ENCODE measurements at regions not wholly inside any gene's neighbourhood (a gene's known extent, or its start where the extent isn't known, plus 50 kb on each side); places are given as distances from the start of the nearest gene placed in this dataset.

GRCh38 chrX:69268611-69269010 is 103.4 kb upstream of the PJA1 start:
- H3K27me3 ChIP-seq (ENCODE audit: control insufficient read depth, low read length): no peaks in the 10 kb centered on the region
- TF ChIP-seq EZH2phosphoT487 (IDR thresholded peaks at IDR 0.05; ENCODE audit: borderline replicate concordance, low read length): no peak
- TF ChIP-seq CTCF (IDR thresholded peaks at IDR 0.05; ENCODE audit: low read depth, low read length, poor library complexity, severe bottlenecking): no peak

GRCh38 chrX:69264158-69264581 is 98.9 kb upstream of the PJA1 start:
- Histone ChIP-seq H3K27me3 (ENCODE audit: control insufficient read depth, low read length) (no peaks in the 10 kb centered on the region), H3K79me2 (ENCODE audit: control insufficient read depth, low read length) (no peaks in the 10 kb centered on the region), H3K27ac (ENCODE audit: low read depth, low read length) (no peak overlapping the region), H3K36me3 (ENCODE audit: control insufficient read depth, low read length) (no peaks in the 10 kb centered on the region), H3K4me1 (ENCODE audit: control insufficient read depth, low read length) (no peaks in the 10 kb centered on the region), H3K9me2 (replicated peaks; ENCODE audit: control insufficient read depth, low read length) (no peaks in the 10 kb centered on the region), H3F3A (ENCODE audit: control insufficient read depth, insufficient read depth) (no peaks in the 10 kb centered on the region), H3K4me3 (ENCODE audit: low read length) (no peak overlapping the region), H4K20me1 (ENCODE audit: control insufficient read depth, insufficient read depth, low read depth, low read length) (no peaks in the 10 kb centered on the region), H3K9me3 (ENCODE audit: control insufficient read depth, insufficient read depth, low read length) (no peaks in the 10 kb centered on the region), H3K4me2 (ENCODE audit: low read length) (no peak overlapping the region)
- TF ChIP-seq CTCF (IDR thresholded peaks at IDR 0.05; ENCODE audit: low read depth, low read length, poor library complexity, severe bottlenecking): no peak
- no peak for TF ChIP-seq EZH2phosphoT487 (IDR thresholded peaks at IDR 0.05; ENCODE audit: borderline replicate concordance, low read length)

More at GRCh38 chrX:69268611-69269010, 103.4 kb upstream of the PJA1 start:
- Histone ChIP-seq H4K20me1 (ENCODE audit: control insufficient read depth, insufficient read depth, low read depth, low read length) (no peaks in the 10 kb centered on the region), H3K36me3 (ENCODE audit: control insufficient read depth, low read length) (no peaks in the 10 kb centered on the region), H3K4me1 (ENCODE audit: control insufficient read depth, low read length) (no peaks in the 10 kb centered on the region), H3K79me2 (ENCODE audit: control insufficient read depth, low read length) (no peaks in the 10 kb centered on the region), H3K9me3 (ENCODE audit: control insufficient read depth, insufficient read depth, low read length) (no peaks in the 10 kb centered on the region), H3K9me2 (replicated peaks; ENCODE audit: control insufficient read depth, low read length) (no peaks in the 10 kb centered on the region), H3K4me3 (ENCODE audit: low read length) (no peak overlapping the region), H3K27ac (ENCODE audit: low read depth, low read length) (no peak overlapping the region), H3K4me2 (ENCODE audit: low read length) (no peak overlapping the region), H3F3A (ENCODE audit: control insufficient read depth, insufficient read depth) (no peaks in the 10 kb centered on the region)

- H3K79me2 ChIP-seq (ENCODE audit: control insufficient read depth, low read length): no peaks in the 10 kb centered on the region
- H3K4me1 ChIP-seq (ENCODE audit: control insufficient read depth, low read length): no peaks in the 10 kb centered on the region
- no peaks in the 10 kb centered on the region for H3K36me3 ChIP-seq (ENCODE audit: control insufficient read depth, low read length)
- no peak overlapping the region for H3K4me2 ChIP-seq (ENCODE audit: low read length)
- no peak overlapping the region for H3K4me3 ChIP-seq (ENCODE audit: low read length)
- no peaks in the 10 kb centered on the region for H4K20me1 ChIP-seq (ENCODE audit: control insufficient read depth, insufficient read depth, low read depth, low read length)
- no peak overlapping the region for H3K27ac ChIP-seq (ENCODE audit: low read depth, low read length)
- no peaks in the 10 kb centered on the region for H3K9me2 ChIP-seq (replicated peaks; ENCODE audit: control insufficient read depth, low read length)
- no peaks in the 10 kb centered on the region for H3K9me3 ChIP-seq (ENCODE audit: control insufficient read depth, insufficient read depth, low read length)
- no peaks in the 10 kb centered on the region for H3F3A ChIP-seq (ENCODE audit: control insufficient read depth, insufficient read depth)
- no peaks in the 10 kb centered on the region for H3K27me3 ChIP-seq (ENCODE audit: control insufficient read depth, low read length)
- TF ChIP-seq CTCF (IDR thresholded peaks at IDR 0.05; ENCODE audit: low read depth, low read length, poor library complexity, severe bottlenecking) (no peak), EZH2phosphoT487 (IDR thresholded peaks at IDR 0.05; ENCODE audit: borderline replicate concordance, low read length) (no peak)
Measured at GRCh38 chrX:69263251-69263820, 98.1 kb upstream of the PJA1 start.

Measured in DOHH2 (cell line).